Naive thymus-derived CD8-positive, alpha-beta T cell (primary cell): ENCODE measurements at regions not wholly inside any gene's neighbourhood (a gene's known extent, or its start where the extent isn't known, plus 50 kb on each side); places are given as distances from the start of the nearest gene placed in this dataset.

Experiments used
- ATAC-seq, 2 donors: fragments of 150-1000 bp; cut with Tn5 transposase in 1 of 2; sonication (Bioruptor Pico), chemical (Tn5 transposase) in 1 of 2; 1 replicate in 1 of 2; 2 replicates in 1 of 2; pipeline ENCODE4 v1.10.0; 2021; ENCODE audit warnings: mild to moderate bottlenecking in 2 of 2, moderate library complexity in 2 of 2
- POLR2A ChIA-PET: fragments of 350-600 bp; sonication (Branson Sonifier 250); formaldehyde crosslinking; loops from one replicate; lab custom pipeline; 2021; ENCODE audit warnings: antibody characterized with exemption; lab: Charles Lee
- DNase-seq, 10 donors: peaks; one replicate each; pipeline versions ENCODE4 v3.0.0 to v3.0.0-alpha.2; 2020 to 2022
- H3K27ac Mint-ChIP-seq, 10 donors: one replicate each; pipeline ENCODE4 v1.8.0; 2020 to 2022; ENCODE audit warnings: mild to moderate bottlenecking in 10 of 10, mixed read lengths in 10 of 10, moderate library complexity in 4 of 10, inconsistent platforms in 1 of 10
- H3K27me3 Mint-ChIP-seq, 5 donors: one replicate each; pipeline ENCODE4 v1.8.0; 2021 to 2022; ENCODE audit warnings: mixed read lengths in 5 of 5
- H3K36me3 Mint-ChIP-seq, 3 donors: one replicate each; pipeline ENCODE4 v1.8.0; 2020 to 2022; ENCODE audit warnings: mixed read lengths in 3 of 3, mild to moderate bottlenecking in 2 of 3, inconsistent platforms in 1 of 3
- H3K4me1 Mint-ChIP-seq, 4 donors: one replicate each; pipeline ENCODE4 v1.8.0; 2021 to 2022; ENCODE audit warnings: mixed read lengths in 4 of 4
- H3K4me3 Mint-ChIP-seq, 10 donors: one replicate each; pipeline ENCODE4 v1.8.0; 2020 to 2022; ENCODE audit warnings: mild to moderate bottlenecking in 10 of 10, mixed read lengths in 10 of 10, moderate library complexity in 6 of 10, inconsistent platforms in 1 of 10
- H3K9me3 Mint-ChIP-seq, 9 donors: one replicate each; pipeline ENCODE4 v1.8.0; 2020 to 2022; ENCODE audit warnings: mixed read lengths in 9 of 9, mild to moderate bottlenecking in 3 of 9, inconsistent platforms in 1 of 9, moderate library complexity in 1 of 9

DNA sequence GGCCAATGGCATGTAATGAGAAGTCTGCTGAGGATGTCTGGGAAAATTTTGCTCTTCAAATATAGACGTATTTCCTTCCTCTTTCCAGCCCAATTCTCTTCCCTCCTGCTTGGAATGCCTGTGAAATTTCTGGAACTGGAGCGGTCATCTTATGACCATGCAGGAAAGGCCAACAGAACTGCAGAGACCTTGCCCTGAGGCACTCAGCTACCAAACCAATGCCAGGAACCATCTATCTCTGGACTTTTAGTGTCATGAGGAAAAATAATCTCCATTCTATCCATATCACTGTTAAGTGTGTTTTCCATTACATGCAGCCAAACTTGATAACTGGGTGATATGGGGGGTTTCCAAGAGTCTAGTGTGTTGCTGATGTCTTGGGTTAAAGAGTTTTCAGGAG lies 363.7 kb downstream of the SLC4A3 start:
- Mint-ChIP-seq H3K4me3 (no peak overlapping the region), H3K27me3 (peaks cover 0 to 54% (median 6%) of the 10 kb centered on the region in 5 donors), H3K36me3 (no peaks in the 10 kb centered on the region), H3K9me3 (peaks cover 0 to 4% (median 0%) of the 10 kb centered on the region in 9 donors), H3K27ac (no peak overlapping the region), H3K4me1 (no peaks in the 10 kb centered on the region)
- DNase-seq, result no peak
- ATAC-seq, result no peak
- POLR2A ChIA-PET, result no interaction called here

DNA sequence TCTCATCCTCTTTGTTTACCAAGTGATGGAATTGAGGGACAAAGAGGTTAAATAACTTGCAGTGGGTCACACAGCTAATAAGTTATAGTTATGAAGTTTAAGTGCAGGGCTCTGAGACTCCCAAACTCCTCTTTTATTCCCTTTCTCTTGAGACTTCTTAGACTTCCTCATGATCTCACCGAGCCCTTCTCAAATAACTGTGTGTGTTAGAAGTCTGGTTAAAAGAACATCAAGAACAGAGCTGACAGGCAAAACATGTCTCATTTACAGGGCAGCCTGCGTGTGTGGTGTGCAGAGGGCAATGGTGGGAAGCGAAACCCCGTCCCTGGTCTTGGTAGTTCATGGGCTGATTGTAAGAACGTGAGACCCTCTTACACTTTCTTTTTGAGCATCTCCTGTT lies 368.0 kb downstream of the SLC4A3 start:
- Mint-ChIP-seq H3K9me3 (peaks cover 0 to 4% (median 0%) of the 10 kb centered on the region in 9 donors), H3K27ac (no peak overlapping the region), H3K4me1 (peaks cover 0 to 2% (median 0%) of the 10 kb centered on the region in 4 donors), H3K27me3 (peaks cover 1 to 62% (median 4%) of the 10 kb centered on the region in 5 donors), H3K36me3 (no peaks in the 10 kb centered on the region), H3K4me3 (no peak overlapping the region)
- ATAC-seq (no peak), DNase-seq (no peak)
- POLR2A ChIA-PET, result no interaction called here

GRCh38 chr2:219995991-219996765 lies 368.7 kb downstream of the SLC4A3 start:
- peaks cover 0 to 2% (median 0%) of the 10 kb centered on the region in 4 donors for H3K4me1 Mint-ChIP-seq
- no peak for ATAC-seq

GRCh38 chr2:219997341-219997851 lies 370.0 kb downstream of the SLC4A3 start:
- no peak overlapping the region for H3K4me3 Mint-ChIP-seq
- peaks cover 1 to 49% (median 4%) of the 10 kb centered on the region in 5 donors for H3K27me3 Mint-ChIP-seq

More at GRCh38 chr2:219995991-219996765, 368.7 kb downstream of the SLC4A3 start:
- POLR2A ChIA-PET, result no interaction called here
- no peak overlapping the region for H3K27ac Mint-ChIP-seq
- H3K36me3 Mint-ChIP-seq, result no peaks in the 10 kb centered on the region
- DNase-seq, result no peak
- H3K4me3 Mint-ChIP-seq, result no peak overlapping the region
- peaks cover 1 to 56% (median 4%) of the 10 kb centered on the region in 5 donors for H3K27me3 Mint-ChIP-seq
- H3K9me3 Mint-ChIP-seq, result peaks cover 0 to 4% (median 0%) of the 10 kb centered on the region in 9 donors

DNA sequence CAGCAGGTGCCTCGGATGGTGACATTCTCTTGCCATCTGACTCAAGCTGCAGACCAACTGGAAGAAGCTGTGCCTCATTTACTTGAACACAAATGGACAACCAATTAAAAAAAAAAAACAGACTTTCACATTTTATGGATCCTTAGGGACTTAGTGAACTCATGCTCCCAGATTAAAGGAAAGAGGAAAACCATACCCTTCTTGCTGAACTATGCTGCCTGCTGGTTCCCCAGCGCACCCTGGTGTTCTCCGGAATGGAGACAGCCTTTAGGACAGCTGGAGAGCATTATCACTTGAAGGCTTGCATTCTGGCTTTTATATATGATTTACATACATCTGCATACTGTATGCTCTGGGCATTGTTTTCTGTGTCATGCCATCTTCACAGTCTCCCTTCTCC lies 370.7 kb downstream of the SLC4A3 start:
- no peak overlapping the region for H3K4me3 Mint-ChIP-seq
- no peak for DNase-seq
- peaks cover 0 to 2% (median 0%) of the 10 kb centered on the region in 4 donors for H3K4me1 Mint-ChIP-seq
- peaks cover 1 to 43% (median 4%) of the 10 kb centered on the region in 5 donors for H3K27me3 Mint-ChIP-seq
- POLR2A ChIA-PET, result no interaction called here
- H3K9me3 Mint-ChIP-seq, result peaks cover 0 to 3% (median 0%) of the 10 kb centered on the region in 9 donors
- H3K36me3 Mint-ChIP-seq, result no peaks in the 10 kb centered on the region
- no peak overlapping the region for H3K27ac Mint-ChIP-seq
- ATAC-seq, result no peak

More at GRCh38 chr2:219997341-219997851, 370.0 kb downstream of the SLC4A3 start:
- Mint-ChIP-seq H3K4me1 (peaks cover 0 to 2% (median 0%) of the 10 kb centered on the region in 4 donors), H3K27ac (no peak overlapping the region), H3K9me3 (peaks cover 0 to 3% (median 0%) of the 10 kb centered on the region in 9 donors), H3K36me3 (no peaks in the 10 kb centered on the region)
- DNase-seq (no peak), ATAC-seq (no peak)
- POLR2A ChIA-PET, result no interaction called here

DNA sequence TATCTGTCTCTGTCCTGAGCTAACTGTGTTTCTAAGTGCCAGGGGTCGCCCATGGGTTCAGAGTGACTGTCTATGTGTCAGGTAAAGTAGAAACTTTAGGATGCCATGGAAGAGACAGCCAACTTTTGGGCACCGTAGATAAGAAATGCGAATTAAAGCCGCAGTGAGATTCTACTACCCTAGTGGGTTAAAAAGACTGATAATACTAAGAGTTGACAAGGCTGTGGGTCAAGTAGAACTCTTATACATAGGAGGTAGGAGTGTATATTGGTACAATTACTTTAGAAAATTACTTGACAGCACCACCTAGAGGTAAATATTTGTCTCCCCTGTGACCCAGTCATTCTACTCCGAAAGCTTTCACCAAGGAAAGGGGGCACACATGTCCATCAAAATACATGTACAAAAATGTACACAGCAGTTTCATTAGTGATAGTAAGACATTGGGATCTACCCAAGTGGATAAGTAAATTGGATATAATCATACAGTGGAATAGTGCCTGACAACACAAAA lies 371.3 kb downstream of the SLC4A3 start:
- Mint-ChIP-seq H3K27ac (no peak overlapping the region), H3K36me3 (no peaks in the 10 kb centered on the region), H3K4me3 (no peak overlapping the region), H3K4me1 (peaks cover 0 to 2% (median 0%) of the 10 kb centered on the region in 4 donors), H3K27me3 (peaks cover 2 to 36% (median 4%) of the 10 kb centered on the region in 5 donors), H3K9me3 (peaks cover 0 to 3% (median 0%) of the 10 kb centered on the region in 9 donors)
- no peak for DNase-seq
- POLR2A ChIA-PET, result no interaction called here
- no peak for ATAC-seq

DNA sequence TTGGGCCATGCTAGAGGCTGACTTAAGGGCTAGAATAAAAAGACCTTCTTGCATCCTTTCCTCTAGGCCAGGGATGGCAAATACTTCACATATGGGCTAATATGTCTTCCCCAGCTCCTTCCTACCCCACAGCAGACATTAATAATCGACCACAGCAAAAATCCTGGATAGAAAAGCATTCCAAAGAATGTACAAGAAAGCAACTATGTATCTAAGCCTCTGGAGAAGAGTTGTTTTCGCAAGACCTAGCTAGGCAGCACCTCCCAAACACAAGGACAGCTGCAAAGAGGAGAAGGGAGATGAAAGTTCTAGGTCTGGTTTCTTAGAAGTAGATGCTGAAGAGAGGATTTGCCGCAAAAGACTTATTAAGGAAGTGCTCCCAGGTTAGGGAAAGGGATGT lies 372.6 kb downstream of the SLC4A3 start:
- H3K27ac Mint-ChIP-seq, result no peak overlapping the region
- no peaks in the 10 kb centered on the region for H3K36me3 Mint-ChIP-seq
- peaks cover 0 to 2% (median 0%) of the 10 kb centered on the region in 9 donors for H3K9me3 Mint-ChIP-seq
- POLR2A ChIA-PET, result no interaction called here
- peaks cover 2 to 24% (median 6%) of the 10 kb centered on the region in 5 donors for H3K27me3 Mint-ChIP-seq
- no peak for ATAC-seq
- H3K4me1 Mint-ChIP-seq, result peaks cover 0 to 2% (median 0%) of the 10 kb centered on the region in 4 donors
- no peak for DNase-seq
- H3K4me3 Mint-ChIP-seq, result no peak overlapping the region

- peaks cover 2 to 21% (median 5%) of the 10 kb centered on the region in 5 donors for H3K27me3 Mint-ChIP-seq
- ATAC-seq (no peak), DNase-seq (no peak)
- H3K36me3 Mint-ChIP-seq, result no peaks in the 10 kb centered on the region
- peaks cover 0 to 2% (median 0%) of the 10 kb centered on the region in 4 donors for H3K4me1 Mint-ChIP-seq
- H3K4me3 Mint-ChIP-seq, result no peak overlapping the region
- POLR2A ChIA-PET, result no interaction called here
- H3K27ac Mint-ChIP-seq, result no peak overlapping the region
- peaks cover 0 to 2% (median 0%) of the 10 kb centered on the region in 9 donors for H3K9me3 Mint-ChIP-seq
These were observed 373.2 kb downstream of the SLC4A3 start for GRCh38 chr2:220000586-220000985.

DNA sequence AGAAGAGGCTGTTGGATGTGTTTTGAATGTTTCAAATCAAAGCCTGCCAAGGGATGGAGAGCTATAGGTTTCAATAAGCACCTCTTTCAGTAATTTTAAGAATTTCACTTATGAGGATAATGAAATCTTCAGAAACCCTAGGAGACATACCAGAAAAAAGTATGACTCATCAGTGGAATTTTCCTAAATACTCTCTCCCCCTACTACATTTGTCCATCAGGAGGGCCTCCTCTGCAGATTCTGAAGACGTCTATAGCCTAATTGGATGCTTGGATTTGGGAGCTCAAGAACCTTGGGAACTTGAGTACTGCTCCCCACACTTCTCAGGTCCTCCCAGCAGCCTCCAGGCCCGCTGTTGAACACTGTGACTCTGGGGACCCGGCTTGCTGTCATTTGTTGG lies 374.3 kb downstream of the SLC4A3 start:
- DNase-seq (no peak), ATAC-seq (no peak)
- H3K4me1 Mint-ChIP-seq, result peaks cover 0 to 2% (median 0%) of the 10 kb centered on the region in 4 donors
- POLR2A ChIA-PET, result no interaction called here
- H3K4me3 Mint-ChIP-seq, result no peak overlapping the region
- no peak overlapping the region for H3K27ac Mint-ChIP-seq
- H3K9me3 Mint-ChIP-seq, result peaks cover 0 to 2% (median 0%) of the 10 kb centered on the region in 9 donors
- H3K36me3 Mint-ChIP-seq, result no peaks in the 10 kb centered on the region
- peaks cover 2 to 13% (median 5%) of the 10 kb centered on the region in 5 donors for H3K27me3 Mint-ChIP-seq

- H3K36me3 Mint-ChIP-seq, result no peaks in the 10 kb centered on the region
- H3K27ac Mint-ChIP-seq, result no peak overlapping the region
- peaks cover 0 to 8% (median 5%) of the 10 kb centered on the region in 5 donors for H3K27me3 Mint-ChIP-seq
- no peak overlapping the region for H3K4me3 Mint-ChIP-seq
- H3K4me1 Mint-ChIP-seq, result peaks cover 0 to under 1% (median 0%) of the 10 kb centered on the region in 4 donors
- DNase-seq (no peak), ATAC-seq (no peak)
- peaks cover 0 to 3% (median 0%) of the 10 kb centered on the region in 9 donors for H3K9me3 Mint-ChIP-seq
- POLR2A ChIA-PET, result no interaction called here
These were observed 374.8 kb downstream of the SLC4A3 start for GRCh38 chr2:220002251-220002650.

GRCh38 chr2:220002699-220003098 lies 375.3 kb downstream of the SLC4A3 start:
- ATAC-seq (no peak), DNase-seq (no peak)
- POLR2A ChIA-PET, result no interaction called here
- no peak overlapping the region for H3K4me3 Mint-ChIP-seq
- no peaks in the 10 kb centered on the region for H3K36me3 Mint-ChIP-seq
- peaks cover 0 to under 1% (median 0%) of the 10 kb centered on the region in 4 donors for H3K4me1 Mint-ChIP-seq
- peaks cover 0 to 5% (median 0%) of the 10 kb centered on the region in 9 donors for H3K9me3 Mint-ChIP-seq
- no peak overlapping the region for H3K27ac Mint-ChIP-seq
- peaks cover 0 to 8% (median 5%) of the 10 kb centered on the region in 5 donors for H3K27me3 Mint-ChIP-seq

- peaks cover 4 to 14% (median 7%) of the 10 kb centered on the region in 5 donors for H3K27me3 Mint-ChIP-seq
- peaks cover 0 to 12% (median 0%) of the 10 kb centered on the region in 9 donors for H3K9me3 Mint-ChIP-seq
- H3K36me3 Mint-ChIP-seq, result no peaks in the 10 kb centered on the region
- no peak overlapping the region for H3K4me3 Mint-ChIP-seq
- no peak overlapping the region for H3K27ac Mint-ChIP-seq
- POLR2A ChIA-PET, result no interaction called here
- peaks cover 0 to 2% (median 0%) of the 10 kb centered on the region in 4 donors for H3K4me1 Mint-ChIP-seq
- DNase-seq, result no peak
- no peak for ATAC-seq
These were observed 377.9 kb downstream of the SLC4A3 start for GRCh38 chr2:220005362-220005761.

DNA sequence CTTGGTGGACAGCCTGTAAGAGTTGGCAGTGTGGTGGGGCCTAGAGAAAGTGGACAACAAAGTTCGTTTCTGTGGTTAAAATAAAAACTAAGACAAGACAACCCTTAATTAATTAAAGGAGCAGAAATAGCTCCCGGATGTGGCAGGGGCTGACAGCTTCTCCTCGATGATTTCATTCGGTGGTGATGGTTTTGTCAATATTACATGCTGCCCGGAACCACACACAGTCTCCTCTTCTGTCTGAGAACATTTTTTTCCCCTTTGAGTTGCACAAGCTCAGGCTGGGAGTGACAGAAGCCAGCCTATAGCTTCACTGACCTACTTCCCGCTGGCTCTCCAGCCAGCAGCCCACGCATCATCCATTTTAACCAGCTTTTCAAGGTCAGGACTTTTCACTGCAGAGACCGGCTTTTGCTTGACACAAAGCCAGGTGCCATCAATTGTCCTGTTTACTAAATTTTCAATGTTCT lies 378.8 kb downstream of the SLC4A3 start:
- POLR2A ChIA-PET, result no interaction called here
- Mint-ChIP-seq H3K4me1 (peaks cover 0 to 2% (median 0%) of the 10 kb centered on the region in 4 donors), H3K27me3 (peaks cover 4 to 17% (median 7%) of the 10 kb centered on the region in 5 donors), H3K9me3 (peaks cover 0 to 12% (median 0%) of the 10 kb centered on the region in 9 donors), H3K27ac (no peak overlapping the region), H3K36me3 (no peaks in the 10 kb centered on the region), H3K4me3 (no peak overlapping the region)
- DNase-seq (no peak), ATAC-seq (no peak)
